Uterus (tissue), 3 donors: ENCODE measurements at regions not wholly inside any gene's neighbourhood (a gene's known extent, or its start where the extent isn't known, plus 50 kb on each side); places are given as distances from the start of the nearest gene placed in this dataset.

Experiments
- DNase-seq, 2 donors: peaks; one replicate each; pipeline ENCODE4 v3.0.0-alpha.2; 2019 to 2020
- H3K27ac ChIP-seq, 2 donors: fragments of 200-600 bp; sonication (generic); 1 replicate in 1 of 2; 2 replicates in 1 of 2; pipeline ENCODE4 v1.5.1; 2016 to 2018
- H3K27me3 ChIP-seq, 2 donors: fragments of 200-600 bp; sonication (generic); one replicate each; pipeline ENCODE4 v1.5.1; 2018 to 2019; ENCODE audit warnings: control low read depth in 1 of 2
- H3K36me3 ChIP-seq, 2 donors: fragments of 200-600 bp; sonication (generic); one replicate each; pipeline ENCODE4 v1.5.1; 2019; ENCODE audit warnings: control low read depth in 1 of 2
- H3K4me1 ChIP-seq, 2 donors: fragments of 200-600 bp; sonication (generic); one replicate each; pipeline ENCODE4 v1.5.1; 2018 to 2019; ENCODE audit warnings: control low read depth in 1 of 2
- H3K4me3 ChIP-seq, 2 donors: fragments of 200-600 bp; sonication (generic); 1 replicate in 1 of 2; 2 replicates in 1 of 2; pipeline ENCODE4 v1.5.1; 2018 to 2019; ENCODE audit warnings: mild to moderate bottlenecking in 1 of 2
- H3K9me3 ChIP-seq, 2 donors: fragments of 200-600 bp; sonication (generic); one replicate each; pipeline ENCODE4 v1.5.1; 2019; ENCODE audit warnings: control low read depth in 1 of 2
- POLR2A ChIP-seq, 2 donors: fragments of 450-650 bp; IDR thresholded peaks; one replicate each; pipeline ENCODE4 v1.6.1; 2016; ENCODE audit warnings: antibody characterized with exemption in 2 of 2, mild to moderate bottlenecking in 1 of 2, moderate library complexity in 1 of 2
- intact Hi-C: fragments of 100-400 bp; cut with DNase I; formaldehyde crosslinking; loops from one replicate; pipeline ENCODE4 v1.15.1; 2023; ENCODE audit warnings: low total_unique reads
- TF ChIP-seq, protein P1 (sequence below), 4 experiments: fragments of 200-600 bp in 2 of 4; fragments of 450-650 bp in 2 of 4; sonication (generic) in 2 of 4; IDR thresholded peaks; one replicate each; pipeline ENCODE4 v1.5.1; 2016 to 2019; ENCODE audit warnings: antibody characterized with exemption in 4 of 4, mild to moderate bottlenecking in 2 of 4, moderate library complexity in 1 of 4
- donor health status: DM: yes; HTN: yes; CAD: no.

DNA sequence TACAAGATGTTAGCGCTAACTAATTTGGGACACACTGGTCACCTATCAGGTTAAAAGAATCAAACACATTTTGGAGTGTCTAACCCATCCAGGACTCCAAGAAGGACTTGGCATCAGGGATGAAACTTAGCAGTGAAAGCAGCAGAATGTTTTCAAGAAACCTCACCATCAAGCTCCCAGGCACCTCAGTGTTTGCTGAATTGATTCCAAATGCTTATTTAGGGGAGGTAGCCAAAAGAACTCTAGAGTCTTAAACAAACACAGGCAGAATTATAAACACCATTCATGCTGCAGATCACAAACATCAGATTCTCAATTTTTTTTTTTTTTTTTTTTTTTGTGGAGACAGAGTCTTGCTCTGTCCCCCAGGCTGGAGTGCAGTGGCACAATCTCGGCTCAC lies 122.8 kb upstream of the UXS1 start:
- H3K36me3 ChIP-seq, result no peaks in the 10 kb centered on the region
- intact Hi-C loops, result no loop called here

DNA sequence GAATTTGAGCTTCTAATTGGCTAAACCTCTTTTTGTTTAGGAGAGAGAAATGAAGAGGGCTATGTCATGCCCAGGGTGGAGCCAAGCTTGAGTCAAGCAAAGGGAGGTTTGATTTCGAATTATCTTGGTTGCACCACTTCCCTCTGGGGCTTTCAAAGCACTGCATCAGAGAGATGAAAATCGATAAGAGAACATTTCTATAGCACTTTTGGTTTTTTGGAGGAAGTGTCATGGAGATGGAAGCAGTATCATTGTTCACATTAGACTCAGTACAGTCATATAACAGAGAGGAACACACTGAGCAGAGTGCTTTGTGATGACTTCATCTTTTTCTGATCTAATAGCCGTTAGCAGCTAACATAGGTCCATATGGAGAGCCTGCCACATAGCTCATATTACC lies 120.3 kb upstream of the UXS1 start:
- no peaks in the 10 kb centered on the region for H3K9me3 ChIP-seq
- TF ChIP-seq POLR2A (IDR thresholded peaks at IDR 0.05), result no peak
- TF ChIP-seq, protein P1, sequence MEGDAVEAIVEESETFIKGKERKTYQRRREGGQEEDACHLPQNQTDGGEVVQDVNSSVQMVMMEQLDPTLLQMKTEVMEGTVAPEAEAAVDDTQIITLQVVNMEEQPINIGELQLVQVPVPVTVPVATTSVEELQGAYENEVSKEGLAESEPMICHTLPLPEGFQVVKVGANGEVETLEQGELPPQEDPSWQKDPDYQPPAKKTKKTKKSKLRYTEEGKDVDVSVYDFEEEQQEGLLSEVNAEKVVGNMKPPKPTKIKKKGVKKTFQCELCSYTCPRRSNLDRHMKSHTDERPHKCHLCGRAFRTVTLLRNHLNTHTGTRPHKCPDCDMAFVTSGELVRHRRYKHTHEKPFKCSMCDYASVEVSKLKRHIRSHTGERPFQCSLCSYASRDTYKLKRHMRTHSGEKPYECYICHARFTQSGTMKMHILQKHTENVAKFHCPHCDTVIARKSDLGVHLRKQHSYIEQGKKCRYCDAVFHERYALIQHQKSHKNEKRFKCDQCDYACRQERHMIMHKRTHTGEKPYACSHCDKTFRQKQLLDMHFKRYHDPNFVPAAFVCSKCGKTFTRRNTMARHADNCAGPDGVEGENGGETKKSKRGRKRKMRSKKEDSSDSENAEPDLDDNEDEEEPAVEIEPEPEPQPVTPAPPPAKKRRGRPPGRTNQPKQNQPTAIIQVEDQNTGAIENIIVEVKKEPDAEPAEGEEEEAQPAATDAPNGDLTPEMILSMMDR (IDR thresholded peaks at IDR 0.05), result no peak
- DNase-seq, result no peak

More for the DNA sequence above, 122.8 kb upstream of the UXS1 start:
- Histone ChIP-seq H3K27me3 (no peaks in the 10 kb centered on the region), H3K27ac (no peak overlapping the region), H3K4me1 (no peaks in the 10 kb centered on the region), H3K4me3 (no peak overlapping the region), H3K9me3 (no peaks in the 10 kb centered on the region)
- no peak for DNase-seq
- TF ChIP-seq POLR2A (IDR thresholded peaks at IDR 0.05), result no peak
- TF ChIP-seq, protein P1 (IDR thresholded peaks at IDR 0.05), result no peak

DNA sequence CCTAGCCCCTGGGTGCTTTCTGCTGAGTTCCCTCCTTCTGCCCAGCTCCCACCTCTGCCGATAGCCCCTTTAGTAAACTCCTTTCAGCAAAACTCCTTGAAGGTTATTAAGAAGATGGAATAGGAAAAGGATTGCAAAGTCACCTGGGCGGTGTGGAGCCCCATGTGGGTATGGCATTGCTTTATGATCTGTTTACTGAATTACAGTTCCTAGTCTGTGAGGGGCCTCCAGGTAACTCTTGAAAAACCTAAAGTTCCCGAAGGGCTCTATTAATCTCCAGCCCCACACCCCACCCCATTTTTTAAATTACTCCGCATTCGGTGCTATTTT lies 116.9 kb upstream of the UXS1 start:
- no peak for DNase-seq
- intact Hi-C loops, result no loop called here
- Histone ChIP-seq H3K4me3 (no peak overlapping the region), H3K4me1 (no peaks in the 10 kb centered on the region), H3K36me3 (no peaks in the 10 kb centered on the region), H3K27me3 (no peaks in the 10 kb centered on the region), H3K9me3 (no peaks in the 10 kb centered on the region), H3K27ac (no peak overlapping the region)
- no peak for TF ChIP-seq POLR2A (IDR thresholded peaks at IDR 0.05)
- TF ChIP-seq, protein P1 (IDR thresholded peaks at IDR 0.05), result no peak

More for the DNA sequence above, 120.3 kb upstream of the UXS1 start:
- intact Hi-C loops, result no loop called here
- H3K27me3 ChIP-seq, result no peaks in the 10 kb centered on the region
- no peaks in the 10 kb centered on the region for H3K4me1 ChIP-seq
- no peak overlapping the region for H3K27ac ChIP-seq
- no peaks in the 10 kb centered on the region for H3K36me3 ChIP-seq
- no peak overlapping the region for H3K4me3 ChIP-seq

DNA sequence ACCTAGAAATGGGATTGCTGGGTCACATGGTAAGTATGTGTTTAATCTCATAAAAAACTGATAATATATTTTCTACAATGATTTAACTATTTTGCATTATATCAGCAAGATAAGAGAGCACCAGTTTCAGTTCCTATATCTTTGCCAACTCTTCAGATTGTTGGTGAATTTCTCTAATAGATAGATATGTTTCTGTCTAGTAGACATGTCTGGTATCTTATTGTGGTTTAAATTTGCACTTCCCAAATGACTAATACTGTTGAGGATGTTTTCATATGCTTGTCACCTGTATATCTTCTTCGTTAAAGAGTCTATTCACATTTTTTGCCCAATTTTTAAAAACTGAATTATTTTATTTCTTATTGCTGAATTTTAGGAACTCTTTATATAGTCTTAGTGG lies 113.8 kb upstream of the UXS1 start:
- H3K36me3 ChIP-seq, result no peaks in the 10 kb centered on the region
- H3K4me1 ChIP-seq, result no peaks in the 10 kb centered on the region
- intact Hi-C loops, result no loop called here
- no peak overlapping the region for H3K27ac ChIP-seq
- TF ChIP-seq, protein P1 (IDR thresholded peaks at IDR 0.05), result no peak
- TF ChIP-seq POLR2A (IDR thresholded peaks at IDR 0.05), result no peak
- H3K4me3 ChIP-seq, result no peak overlapping the region
- DNase-seq, result no peak
- no peaks in the 10 kb centered on the region for H3K27me3 ChIP-seq
- H3K9me3 ChIP-seq, result no peaks in the 10 kb centered on the region

DNA sequence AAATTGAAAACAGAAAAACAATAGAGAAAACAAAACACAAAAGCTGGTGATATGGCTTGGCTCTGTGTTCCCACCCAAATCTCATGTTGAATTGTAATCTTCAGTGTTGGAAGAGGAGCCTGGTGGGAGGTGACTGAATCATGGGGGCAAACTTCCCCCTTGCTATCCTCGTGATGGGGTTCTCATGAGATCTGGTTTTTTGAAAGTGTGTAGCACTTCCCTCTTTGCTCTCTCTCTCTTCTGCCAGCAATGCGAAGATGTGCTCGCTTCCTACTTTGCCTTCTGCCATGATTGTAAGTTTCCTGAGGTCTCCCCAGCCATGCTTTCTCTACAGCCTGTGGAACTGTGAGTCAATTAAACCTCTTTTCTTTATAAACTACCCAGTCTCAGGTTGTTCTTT lies 112.3 kb upstream of the UXS1 start:
- no peaks in the 10 kb centered on the region for H3K9me3 ChIP-seq
- H3K4me1 ChIP-seq, result no peaks in the 10 kb centered on the region
- no peaks in the 10 kb centered on the region for H3K36me3 ChIP-seq
- intact Hi-C loops, result no loop called here
- DNase-seq, result no peak
- H3K27ac ChIP-seq, result no peak overlapping the region
- H3K4me3 ChIP-seq, result no peak overlapping the region
- H3K27me3 ChIP-seq, result no peaks in the 10 kb centered on the region
- TF ChIP-seq, protein P1 (IDR thresholded peaks at IDR 0.05), result no peak
- TF ChIP-seq POLR2A (IDR thresholded peaks at IDR 0.05), result no peak
